ENCODE measurements at regions not wholly inside any gene's neighbourhood (a gene's known extent, or its start where the extent isn't known, plus 50 kb on each side); places are given as distances from the start of the nearest gene placed in this dataset.

GRCh38 chr5:109953761-109954160, 264.0 kb downstream of the MAN2A1 start:
- FAIRE-seq = no peak
- Histone ChIP-seq H2BK12ac (ENCODE audit: low read depth, low read length) (no peak overlapping the region), H3K9ac (replicated peaks in 1 of 4; ENCODE audit: extremely low read depth in 1 of 4, low read depth in 3 of 4, low read length in 3 of 4) (no peak overlapping the region), H4K20me1 (replicated peaks in 1 of 2; ENCODE audit: control insufficient read depth in 1 of 2, insufficient read depth in 2 of 2, low read length in 2 of 2) (no peaks in the 10 kb centered on the region), H3K23ac (ENCODE audit: insufficient read length) (no peak overlapping the region), H4K5ac (ENCODE audit: insufficient read length, low read depth, low read length) (no peak overlapping the region), H3K56ac (replicated peaks; ENCODE audit: insufficient read length, low read depth, low read length) (no peak overlapping the region), H3K79me1 (ENCODE audit: low read depth, low read length) (no peaks in the 10 kb centered on the region), H3K4me1 (replicated peaks in 1 of 4; ENCODE audit: control insufficient read depth in 3 of 4, insufficient read depth in 4 of 4, low read length in 3 of 4) (no peaks in the 10 kb centered on the region), H3K14ac (ENCODE audit: insufficient read length) (no peak overlapping the region), H4K91ac (replicated peaks; ENCODE audit: insufficient read length, low read length) (no peak overlapping the region), H2BK120ac (replicated peaks; ENCODE audit: low read depth, low read length) (no peak overlapping the region), H2BK5ac (ENCODE audit: low read depth, low read length) (no peak overlapping the region), H3K27ac (ENCODE audit: low read depth, low read length) (no peak overlapping the region), H2BK20ac (ENCODE audit: low read length) (no peak overlapping the region), H3K4me3 (ENCODE audit: extremely low read depth in 1 of 4, insufficient read depth in 2 of 4, low read depth in 3 of 4, low read length in 4 of 4) (no peak overlapping the region), H3K18ac (ENCODE audit: extremely low read depth, low read length) (no peak overlapping the region), H3K4ac (replicated peaks; ENCODE audit: insufficient read length, low read depth, low read length) (no peak overlapping the region), H3K23me2 (ENCODE audit: low read depth, low read length) (no peaks in the 10 kb centered on the region), H3K79me2 (ENCODE audit: control insufficient read depth in 1 of 2, insufficient read depth in 2 of 2, low read length in 2 of 2) (no peaks in the 10 kb centered on the region), H2AFZ (ENCODE audit: low read length) (no peak overlapping the region), H2AK5ac (ENCODE audit: low read depth, low read length) (no peak overlapping the region), H2BK15ac (ENCODE audit: low read length) (no peak overlapping the region), H3K27me3 (replicated peaks in 1 of 4; ENCODE audit: control insufficient read depth in 3 of 4, extremely low read depth in 1 of 4, insufficient read depth in 3 of 4, low read length in 3 of 4) (no peaks in the 10 kb centered on the region), H4K8ac (ENCODE audit: extremely low read depth, insufficient read depth, low read length) (no peak overlapping the region), H3K9me3 (ENCODE audit: insufficient read depth in 2 of 2, low read depth in 1 of 2, low read length in 1 of 2) (no peaks in the 10 kb centered on the region), H3K36me3 (ENCODE audit: control insufficient read depth in 2 of 4, insufficient read depth in 4 of 4, low read length in 3 of 4) (no peaks in the 10 kb centered on the region), H3K4me2 (ENCODE audit: insufficient read depth in 1 of 2, low read depth in 2 of 2, low read length in 2 of 2) (no peak overlapping the region)
- ChIA-PET CTCF (ENCODE audit: partially characterized antibody) (interaction anchor here (1.1 kb wide), 2 partner anchors 380 kb away, joined by 3 read pairs; no protein-coding TSS in a partner anchor), POLR2A (ENCODE audit: partially characterized antibody) (no interaction called here)
- WGBS, 2 experiments (ENCODE audit: extremely low coverage in 1 of 2, insufficient coverage in 1 of 2, insufficient read length in 1 of 2, insufficient replicate concordance in 2 of 2, low coverage in 1 of 2, low lambda C conversion rate in 2 of 2, missing lambda C conversion rate in 1 of 2) = 94% methylated on average over 1 of the region's 1 CpG; no CpG with 5 or more reads in 1 of the 2 experiments
- no peak for DNase-seq (ENCODE audit: low read depth in 1 of 2, low spot score in 2 of 2)
- TF ChIP-seq RBBP5 (IDR thresholded peaks at IDR 0.05; ENCODE audit: borderline replicate concordance, low read depth, low read length) (no peak), YY1 (IDR thresholded peaks at IDR 0.05; ENCODE audit: low read depth, low read length) (no peak), NANOG (IDR thresholded peaks at IDR 0.05; ENCODE audit: insufficient read depth, low read depth, low read length, poor library complexity, severe bottlenecking) (no peak), CBX5 (IDR thresholded peaks at IDR 0.05; ENCODE audit: low read depth, low read length) (no peak), SIN3A (conservative IDR thresholded peaks at IDR 0.05 in 1 of 2, IDR thresholded peaks at IDR 0.05 in 1 of 2; ENCODE audit: low read depth in 1 of 2, low read length in 2 of 2) (no peak), POU5F1 (IDR thresholded peaks at IDR 0.05; ENCODE audit: low read depth, low read length) (no peak), SUZ12 (IDR thresholded peaks at IDR 0.05; ENCODE audit: low read length) (no peak), CTBP2 (IDR thresholded peaks at IDR 0.05; ENCODE audit: borderline replicate concordance, insufficient read depth, insufficient read length, low read length) (no peak), PHF8 (conservative IDR thresholded peaks at IDR 0.05; ENCODE audit: low read depth, low read length) (no peak), GABPA (IDR thresholded peaks at IDR 0.05; ENCODE audit: borderline replicate concordance, insufficient read depth, low read length) (no peak), BACH1 (IDR thresholded peaks at IDR 0.05; ENCODE audit: low read length) (no peak)
- TF ChIP-seq, protein P1, sequence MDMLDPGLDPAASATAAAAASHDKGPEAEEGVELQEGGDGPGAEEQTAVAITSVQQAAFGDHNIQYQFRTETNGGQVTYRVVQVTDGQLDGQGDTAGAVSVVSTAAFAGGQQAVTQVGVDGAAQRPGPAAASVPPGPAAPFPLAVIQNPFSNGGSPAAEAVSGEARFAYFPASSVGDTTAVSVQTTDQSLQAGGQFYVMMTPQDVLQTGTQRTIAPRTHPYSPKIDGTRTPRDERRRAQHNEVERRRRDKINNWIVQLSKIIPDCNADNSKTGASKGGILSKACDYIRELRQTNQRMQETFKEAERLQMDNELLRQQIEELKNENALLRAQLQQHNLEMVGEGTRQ (IDR thresholded peaks at IDR 0.05; ENCODE audit: low read length) = no peak
